H9 (cell line): ENCODE measurements at regions not wholly inside any gene's neighbourhood (a gene's known extent, or its start where the extent isn't known, plus 50 kb on each side); places are given as distances from the start of the nearest gene placed in this dataset.

Source experiments
- DNase-seq: peaks from one replicate; pipeline ENCODE4 v3.0.0-alpha.2; 2017
- H2AFZ ChIP-seq: one replicate; pipeline ENCODE4 v1.6.1; 2013; ENCODE audit warnings: mild to moderate bottlenecking, low read length, control low read depth, moderate library complexity
- H2AK5ac ChIP-seq: 2 replicates; pipeline ENCODE4 v1.6.1; 2013; ENCODE audit warnings: low read length, control low read depth, mixed read lengths; ENCODE audit not compliant: insufficient read length
- H2BK120ac ChIP-seq: one replicate; pipeline ENCODE4 v1.6.1; 2013; ENCODE audit warnings: low read depth, mild to moderate bottlenecking, low read length, control low read depth, inconsistent platforms; ENCODE audit not compliant: poor library complexity, severe bottlenecking
- H2BK12ac ChIP-seq: 2 replicates; pipeline ENCODE4 v1.6.1; 2013; ENCODE audit warnings: low read length, control low read depth, mixed read lengths, low read depth; ENCODE audit not compliant: insufficient read length
- H2BK15ac ChIP-seq: 2 replicates; pipeline ENCODE4 v1.6.1; 2013; ENCODE audit warnings: low read depth, low read length, control low read depth
- H2BK20ac ChIP-seq: one replicate; pipeline ENCODE4 v1.6.1; 2013; ENCODE audit warnings: low read depth, mild to moderate bottlenecking, low read length, control low read depth, inconsistent platforms; ENCODE audit not compliant: poor library complexity, severe bottlenecking
- H2BK5ac ChIP-seq: 2 replicates; pipeline ENCODE4 v1.6.1; 2013; ENCODE audit warnings: low read length, control low read depth, mixed read lengths; ENCODE audit not compliant: insufficient read length
- H3K14ac ChIP-seq: 2 replicates; pipeline ENCODE4 v1.6.1; 2013; ENCODE audit warnings: low read length, control low read depth; ENCODE audit not compliant: insufficient read depth
- H3K18ac ChIP-seq: 2 replicates; pipeline ENCODE4 v1.6.1; 2013; ENCODE audit warnings: low read depth, mild to moderate bottlenecking, mixed read lengths, low read length, control low read depth; ENCODE audit not compliant: insufficient read length
- H3K23ac ChIP-seq: 2 replicates; pipeline ENCODE4 v1.6.1; 2013; ENCODE audit warnings: low read length, control low read depth, mixed read lengths, low read depth; ENCODE audit not compliant: insufficient read length
- H3K23me2 ChIP-seq: 2 replicates; pipeline ENCODE4 v1.6.1; 2013; ENCODE audit warnings: low read depth, mild to moderate bottlenecking, mixed read lengths, low read length, control low read depth; ENCODE audit not compliant: insufficient read length, poor library complexity, severe bottlenecking
- H3K27ac ChIP-seq: 2 replicates; pipeline ENCODE4 v1.5.1; 2013; ENCODE audit warnings: low read length, control low read depth, mixed read lengths, low read depth; ENCODE audit not compliant: insufficient read length
- H3K27me3 ChIP-seq: 2 replicates; pipeline ENCODE4 v1.6.1; 2013; ENCODE audit warnings: low read length, control low read depth, inconsistent platforms; ENCODE audit not compliant: insufficient read depth
- H3K4ac ChIP-seq: 2 replicates; pipeline ENCODE4 v1.6.1; 2013; ENCODE audit warnings: low read depth, mild to moderate bottlenecking, control low read depth, inconsistent platforms, low read length, moderate library complexity
- H3K4me1 ChIP-seq: 2 replicates; pipeline ENCODE4 v1.6.1; 2013; ENCODE audit warnings: low read length, control low read depth, inconsistent platforms; ENCODE audit not compliant: insufficient read depth
- H3K4me2 ChIP-seq: 2 replicates; pipeline ENCODE4 v1.6.1; 2013; ENCODE audit warnings: low read length, control low read depth, mixed read lengths; ENCODE audit not compliant: insufficient read length, insufficient read depth
- H3K56ac ChIP-seq: 2 replicates; pipeline ENCODE4 v1.6.1; 2013; ENCODE audit warnings: low read depth, mild to moderate bottlenecking, mixed read lengths, low read length, control low read depth; ENCODE audit not compliant: insufficient read length
- H3K79me1 ChIP-seq: 2 replicates; pipeline ENCODE4 v1.6.1; 2013; ENCODE audit warnings: low read depth, mild to moderate bottlenecking, moderate library complexity, low read length, control low read depth, inconsistent platforms; ENCODE audit not compliant: insufficient read depth, poor library complexity, severe bottlenecking
- H3K79me2 ChIP-seq: 2 replicates; pipeline ENCODE4 v1.6.1; 2013; ENCODE audit warnings: low read length, control low read depth, inconsistent platforms; ENCODE audit not compliant: insufficient read depth
- H3K9ac ChIP-seq: 2 replicates; pipeline ENCODE4 v1.6.1; 2013; ENCODE audit warnings: low read length, control low read depth, mixed read lengths; ENCODE audit not compliant: insufficient read length; ENCODE audit errors: extremely low read depth
- H3K9me3 ChIP-seq: one replicate; pipeline ENCODE4 v1.6.1; 2013; ENCODE audit warnings: low read depth, low read length, inconsistent platforms; ENCODE audit not compliant: control insufficient read depth
- H3T11ph ChIP-seq: one replicate; pipeline ENCODE4 v1.6.1; 2013; ENCODE audit warnings: mild to moderate bottlenecking, low read length, control low read depth, inconsistent platforms
- H4K20me1 ChIP-seq: one replicate; pipeline ENCODE4 v1.6.1; 2013; ENCODE audit not compliant: control insufficient read depth, insufficient read length, insufficient read depth
- H4K5ac ChIP-seq: 2 replicates; pipeline ENCODE4 v1.6.1; 2013; ENCODE audit warnings: low read depth, mild to moderate bottlenecking, mixed read lengths, low read length, control low read depth; ENCODE audit not compliant: insufficient read length
- H4K8ac ChIP-seq: replicated peaks from 2 replicates; pipeline ENCODE4 v1.6.1; 2013; ENCODE audit warnings: low read length, control low read depth, mixed read lengths, low read depth; ENCODE audit not compliant: insufficient read length
- H4K91ac ChIP-seq: 2 replicates; pipeline ENCODE4 v1.6.1; 2013; ENCODE audit warnings: low read depth, mild to moderate bottlenecking, moderate library complexity, mixed read lengths, low read length, control low read depth; ENCODE audit not compliant: insufficient read length
- H3K27ac Mint-ChIP-seq, 3 experiments: 2 replicates in 2 of 3; 3 replicates in 1 of 3; pipeline ENCODE4 v1.8.0; 2020 to 2021; ENCODE audit warnings: mixed read lengths in 3 of 3, mild to moderate bottlenecking in 1 of 3, moderate library complexity in 1 of 3
- H3K27me3 Mint-ChIP-seq: 2 replicates; pipeline ENCODE4 v1.8.0; 2021; ENCODE audit warnings: low read depth, mild to moderate bottlenecking, moderate library complexity, mixed read lengths
- H3K36me3 Mint-ChIP-seq, 3 experiments: 2 replicates in 2 of 3; 3 replicates in 1 of 3; pipeline ENCODE4 v1.8.0; 2020 to 2021; ENCODE audit warnings: low read depth in 3 of 3, mixed read lengths in 3 of 3; ENCODE audit not compliant: insufficient read depth in 1 of 3
- H3K4me1 Mint-ChIP-seq, 2 experiments: 2 replicates each; pipeline ENCODE4 v1.8.0; 2020; ENCODE audit warnings: mixed read lengths in 2 of 2
- H3K4me3 Mint-ChIP-seq, 2 experiments: 2 replicates in 1 of 2; 3 replicates in 1 of 2; pipeline ENCODE4 v1.8.0; 2020 to 2021; ENCODE audit warnings: mild to moderate bottlenecking in 2 of 2, mixed read lengths in 2 of 2, moderate library complexity in 1 of 2
- H3K9me3 Mint-ChIP-seq, 2 experiments: 2 replicates in 1 of 2; 3 replicates in 1 of 2; pipeline ENCODE4 v1.8.0; 2020; ENCODE audit warnings: mild to moderate bottlenecking in 2 of 2, mixed read lengths in 2 of 2, moderate library complexity in 1 of 2
- CTCF ChIP-seq: fragments of 200-600 bp; sonication (generic); conservative IDR thresholded peaks from 3 replicates; pipeline ENCODE4 v1.8.0; 2021; ENCODE audit warnings: antibody characterized with exemption, mild to moderate bottlenecking
- WGBS: extraction: QIAGEN DNeasy Blood & Tissue Kit; methylation state at CpG from one replicate; pipeline ENCODE4 v1.1.7; 2013; ENCODE audit warnings: missing lambda C conversion rate, low lambda C conversion rate, mixed read lengths; ENCODE audit not compliant: insufficient read length; ENCODE audit errors: extremely low coverage; 5-methylcytosine and 5-hydroxymethylcytosine counted together

- no CpG with 5 or more reads among the region's 1 CpG for WGBS
- Histone ChIP-seq H2BK120ac (no peak overlapping the region), H3K23ac (no peak overlapping the region), H3K4me1 (no peaks in the 10 kb centered on the region), H4K20me1 (no peaks in the 10 kb centered on the region), H3K14ac (no peak overlapping the region), H3T11ph (no peak overlapping the region), H3K9ac (no peak overlapping the region), H2BK20ac (no peak overlapping the region), H3K56ac (no peak overlapping the region), H4K5ac (no peak overlapping the region), H2AK5ac (no peak overlapping the region), H3K9me3 (no peaks in the 10 kb centered on the region), H3K23me2 (no peaks in the 10 kb centered on the region), H2AFZ (no peak overlapping the region), H2BK5ac (no peak overlapping the region), H3K4me2 (no peak overlapping the region), H3K4ac (no peak overlapping the region), H4K8ac (no peak overlapping the region), H2BK12ac (no peak overlapping the region), H3K79me1 (no peaks in the 10 kb centered on the region), H3K27ac (no peak overlapping the region), H3K79me2 (no peaks in the 10 kb centered on the region), H2BK15ac (no peak overlapping the region), H3K18ac (no peak overlapping the region), H3K27me3 (no peaks in the 10 kb centered on the region), H4K91ac (no peak overlapping the region)
- Mint-ChIP-seq H3K4me3 (no peak overlapping the region), H3K27me3 (peaks cover 2% of the 10 kb centered on the region; the same call in 1 of the 2 replicates), H3K9me3 (no peaks in the 10 kb centered on the region), H3K36me3 (no peaks in the 10 kb centered on the region), H3K27ac (no peak overlapping the region), H3K4me1 (no peaks in the 10 kb centered on the region)
- no peak for DNase-seq
- TF ChIP-seq CTCF = no peak
Measured at GRCh38 chr18:22510697-22511096, 93.0 kb upstream of the CTAGE1 start.
